ENCODE measurements at regions not wholly inside any gene's neighbourhood (a gene's known extent, or its start where the extent isn't known, plus 50 kb on each side); places are given as distances from the start of the nearest gene placed in this dataset.

DNA sequence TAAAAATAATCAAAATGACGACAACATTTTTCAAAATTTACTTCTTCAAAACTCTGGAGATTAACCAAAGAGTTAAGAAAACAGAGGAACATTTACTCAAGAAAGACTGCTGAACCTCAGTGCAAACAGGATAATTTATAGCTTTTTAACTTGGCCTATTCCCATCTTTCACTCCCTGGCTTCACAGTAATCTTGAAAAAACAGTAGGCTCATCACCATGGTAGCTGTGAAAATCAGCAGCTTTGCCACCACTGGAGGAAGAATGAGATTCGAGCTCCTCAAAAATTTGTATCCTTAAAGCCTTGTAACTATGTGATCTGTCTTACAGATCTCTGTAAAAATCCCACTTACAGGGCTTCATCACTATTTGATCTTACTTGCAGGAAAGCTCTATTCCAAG lies 447.7 kb upstream of the CTSO start:
- no TSS peak for BruUV-seq (replicated peaks)
- H3K79me2 ChIP-seq (ENCODE audit: insufficient read depth, low read length) = no peaks in the 10 kb centered on the region
- H3K9me3 ChIP-seq (ENCODE audit: control insufficient read depth in 1 of 2, insufficient read depth in 1 of 2, low read depth in 1 of 2, low read length in 2 of 2) = no peaks in the 10 kb centered on the region
- DNase-seq (ENCODE audit: low read depth, low spot score) (no peak), ATAC-seq (no peak)
- H3K4me3 ChIP-seq (replicated peaks in 1 of 2; ENCODE audit: low read depth in 1 of 2, low read length in 2 of 2) = no peak overlapping the region
- H3K9ac ChIP-seq (ENCODE audit: low read length) = no peak overlapping the region
- no peak overlapping the region for H3K4me2 ChIP-seq (ENCODE audit: low read length)
- intact Hi-C loops (cut with micrococcal nuclease) = no loop called here
- ChIA-PET RAD21 (ENCODE audit: low non-redundant PET in 1 of 2, low total read pairs in 2 of 2, uncharacterized antibody in 2 of 2, unreplicated experiment in 2 of 2) (no interaction called here), POLR2A (interaction anchor here (0.7 kb wide), 1 partner anchor 240 kb away, joined by 3 read pairs; no protein-coding TSS in a partner anchor), CTCF (no interaction called here)
- H3K27me3 ChIP-seq (ENCODE audit: insufficient read depth, low read length) = no peaks in the 10 kb centered on the region
- no peaks in the 10 kb centered on the region for H3K36me3 ChIP-seq (ENCODE audit: control insufficient read depth in 1 of 2, insufficient read depth in 2 of 2, low read length in 2 of 2)
- H3K27ac ChIP-seq (ENCODE audit: low read depth, low read length) = no peak overlapping the region
- no peak for TF ChIP-seq REST (IDR thresholded peaks at IDR 0.05; ENCODE audit: low read depth)
- no peak for TF ChIP-seq ZBTB33 (IDR thresholded peaks at IDR 0.05; ENCODE audit: extremely low read depth, insufficient replicate concordance, low read length)
- no peak for TF ChIP-seq ELF1 (IDR thresholded peaks at IDR 0.05; ENCODE audit: borderline replicate concordance, low read depth)
- no peak for TF ChIP-seq POLR2AphosphoS5 (IDR thresholded peaks at IDR 0.05; ENCODE audit: low read depth, low read length)
- TF ChIP-seq JUND (IDR thresholded peaks at IDR 0.05) = no peak
- TF ChIP-seq ATF3 (IDR thresholded peaks at IDR 0.05) = no peak
- TF ChIP-seq, protein P1, sequence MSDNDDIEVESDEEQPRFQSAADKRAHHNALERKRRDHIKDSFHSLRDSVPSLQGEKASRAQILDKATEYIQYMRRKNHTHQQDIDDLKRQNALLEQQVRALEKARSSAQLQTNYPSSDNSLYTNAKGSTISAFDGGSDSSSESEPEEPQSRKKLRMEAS (IDR thresholded peaks at IDR 0.05) = no peak
- TF ChIP-seq CBX3 (IDR thresholded peaks at IDR 0.05; ENCODE audit: low read depth) = no peak
- TF ChIP-seq CTCF (IDR thresholded peaks at IDR 0.05 in 2 of 3, conservative IDR thresholded peaks at IDR 0.05 in 1 of 3; ENCODE audit: borderline replicate concordance in 1 of 3, insufficient read depth in 1 of 3, low read depth in 2 of 3, low read length in 2 of 3) = no peak
- TF ChIP-seq EZH2phosphoT487 (IDR thresholded peaks at IDR 0.05; ENCODE audit: borderline replicate concordance) = no peak
- no peak for TF ChIP-seq POLR2A (IDR thresholded peaks at IDR 0.05; ENCODE audit: borderline replicate concordance, extremely low read depth, insufficient read depth, insufficient read length)
- no peak for TF ChIP-seq SRF (IDR thresholded peaks at IDR 0.05; ENCODE audit: low read depth)
- TF ChIP-seq FOSL1 (IDR thresholded peaks at IDR 0.05; ENCODE audit: low read depth) = no peak
- TF ChIP-seq TCF7L2 (IDR thresholded peaks at IDR 0.05; ENCODE audit: borderline replicate concordance, extremely low read depth, insufficient read depth, insufficient read length) = no peak
- no peak overlapping the region for H2AFZ ChIP-seq (ENCODE audit: low read depth, low read length, poor library complexity, severe bottlenecking)
- H3K4me1 ChIP-seq (ENCODE audit: control insufficient read depth in 1 of 2, insufficient read depth in 2 of 2, low read length in 2 of 2) = no peaks in the 10 kb centered on the region
- no peaks in the 10 kb centered on the region for H4K20me1 ChIP-seq (ENCODE audit: insufficient read depth)
- H3K9me2 ChIP-seq (ENCODE audit: insufficient read depth) = no peaks in the 10 kb centered on the region; the same call in 1 of the 2 replicates

Measured in HCT116 (cell line).